HEK293 (cell line): ENCODE measurements at regions not wholly inside any gene's neighbourhood (a gene's known extent, or its start where the extent isn't known, plus 50 kb on each side); places are given as distances from the start of the nearest gene placed in this dataset.
"Not testable (repeated sequence)": the region's sequence is repeated elsewhere in the genome, so short reads cannot be mapped to it uniquely, and the experiment has no call there.

Experiments used
- CTCF ChIA-PET: fragments of 350-600 bp; formaldehyde crosslinking; extraction: SDS; loops from one replicate; lab custom pipeline; 2021; ENCODE audit warnings: antibody characterized with exemption; lab: Yijun Ruan, JAX
- POLR2A ChIA-PET: fragments of 300-600 bp; formaldehyde crosslinking; extraction: SDS; loops from one replicate; lab custom pipeline; 2020; ENCODE audit warnings: antibody characterized with exemption, inconsistent platforms; lab: Yijun Ruan, JAX
- H3K27ac ChIP-seq: fragments of 200-500 bp; sonication (Bioruptor generic); 2 replicates; pipeline ENCODE4 v1.5.1; 2014; ENCODE audit warnings: low read depth, low read length, control low read depth, inconsistent platforms; ENCODE audit errors: extremely low read depth
- H3K36me3 ChIP-seq, 2 experiments: fragments of 200-500 bp in 1 of 2; sonication (Bioruptor generic) in 1 of 2; 1 replicate in 1 of 2; 2 replicates in 1 of 2; pipeline ENCODE4 v1.5.1; 2014 to 2017; ENCODE audit warnings: inconsistent platforms in 2 of 2, low read length in 2 of 2; ENCODE audit not compliant: control insufficient read depth in 2 of 2, insufficient read depth in 1 of 2
- H3K4me1 ChIP-seq: fragments of 200-500 bp; sonication (Bioruptor generic); 2 replicates; pipeline ENCODE4 v1.5.1; 2014; ENCODE audit warnings: mild to moderate bottlenecking, low read length, inconsistent platforms; ENCODE audit not compliant: control insufficient read depth, insufficient read depth
- H3K4me3 ChIP-seq: 2 replicates; pipeline ENCODE4 v1.5.1; 2011; ENCODE audit warnings: low read depth, mild to moderate bottlenecking, control low read depth, low read length, moderate library complexity
- H3K9me3 ChIP-seq: fragments of 200-500 bp; sonication (Bioruptor generic); 2 replicates; pipeline ENCODE4 v1.5.1; 2014; ENCODE audit warnings: low read depth, low read length, inconsistent platforms; ENCODE audit not compliant: control insufficient read depth, insufficient read depth
- KLF8 ChIP-seq: fragments of 450-650 bp; formaldehyde crosslinking; IDR thresholded peaks from 2 replicates; pipeline ENCODE4 v1.5.1; 2016; ENCODE audit warnings: missing biosample characterization, missing genetic modification characterization
- MEIS1 ChIP-seq: sonication (generic); formaldehyde crosslinking; IDR thresholded peaks from 2 replicates; pipeline ENCODE4 v1.8.1; 2022; ENCODE audit warnings: missing genetic modification reagents, mild to moderate bottlenecking, borderline replicate concordance
- MYNN ChIP-seq: fragments of 450-650 bp; formaldehyde crosslinking; IDR thresholded peaks from 2 replicates; pipeline ENCODE4 v1.5.1; 2016; ENCODE audit warnings: missing biosample characterization, missing genetic modification characterization, borderline replicate concordance
- SETDB1 ChIP-seq: IDR thresholded peaks from one replicate; pipeline ENCODE4 v1.6.1; 2017; ENCODE audit warnings: mild to moderate bottlenecking, low read length, moderate library complexity, mixed read lengths; ENCODE audit not compliant: insufficient read length
- TRIM28 ChIP-seq: IDR thresholded peaks from 2 replicates; pipeline ENCODE4 v1.6.1; 2011; ENCODE audit warnings: low read length, control low read depth, borderline replicate concordance
- ZNF138 ChIP-seq: fragments of 450-650 bp; formaldehyde crosslinking; IDR thresholded peaks from 2 replicates; pipeline ENCODE4 v1.5.1; 2016; ENCODE audit warnings: missing biosample characterization, missing genetic modification characterization, borderline replicate concordance
- ZNF169 ChIP-seq: fragments of 450-650 bp; formaldehyde crosslinking; IDR thresholded peaks from 2 replicates; pipeline ENCODE4 v1.5.1; 2016; ENCODE audit warnings: missing biosample characterization, missing genetic modification characterization
- ZNF19 ChIP-seq: fragments of 450-650 bp; formaldehyde crosslinking; IDR thresholded peaks from 2 replicates; pipeline ENCODE4; 2016; ENCODE audit warnings: missing biosample characterization, missing genetic modification characterization, low read depth
- ZNF221 ChIP-seq: fragments of 450-650 bp; formaldehyde crosslinking; IDR thresholded peaks from 2 replicates; pipeline ENCODE4 v1.5.1; 2017; ENCODE audit warnings: missing biosample characterization, missing genetic modification characterization, borderline replicate concordance
- ZNF223 ChIP-seq: fragments of 450-650 bp; formaldehyde crosslinking; IDR thresholded peaks from 2 replicates; pipeline ENCODE4 v1.5.1; 2016; ENCODE audit warnings: missing biosample characterization, missing genetic modification characterization
- ZNF335 ChIP-seq: fragments of 450-650 bp; formaldehyde crosslinking; conservative IDR thresholded peaks from 2 replicates; pipeline ENCODE4 v1.5.1; 2016; ENCODE audit warnings: missing biosample characterization, missing genetic modification characterization
- ZNF416 ChIP-seq: fragments of 450-650 bp; formaldehyde crosslinking; IDR thresholded peaks from 2 replicates; pipeline ENCODE4 v1.5.1; 2016; ENCODE audit warnings: missing biosample characterization, missing genetic modification characterization
- ZNF501 ChIP-seq: fragments of 450-650 bp; formaldehyde crosslinking; IDR thresholded peaks from 2 replicates; pipeline ENCODE4 v1.5.1; 2016; ENCODE audit warnings: missing biosample characterization, missing genetic modification characterization
- ZNF585B ChIP-seq: fragments of 450-650 bp; formaldehyde crosslinking; IDR thresholded peaks from 2 replicates; pipeline ENCODE4 v1.5.1; 2016; ENCODE audit warnings: missing biosample characterization, missing genetic modification characterization
- ZNF777 ChIP-seq: fragments of 450-650 bp; formaldehyde crosslinking; IDR thresholded peaks from 2 replicates; pipeline ENCODE4 v1.5.1; 2017; ENCODE audit warnings: missing biosample characterization, missing genetic modification characterization, borderline replicate concordance
- ZNF837 ChIP-seq: fragments of 450-650 bp; formaldehyde crosslinking; IDR thresholded peaks from 2 replicates; pipeline ENCODE4 v1.5.1; 2016; ENCODE audit warnings: missing biosample characterization, missing genetic modification characterization
- ZSCAN30 ChIP-seq: fragments of 450-650 bp; IDR thresholded peaks from 2 replicates; pipeline ENCODE4 v1.5.1; 2018; ENCODE audit warnings: missing biosample characterization, mild to moderate bottlenecking, missing genetic modification characterization, moderate library complexity
- TF ChIP-seq, protein P1 (sequence below): fragments of 450-650 bp; IDR thresholded peaks from 2 replicates; pipeline ENCODE4 v1.5.1; 2018; ENCODE audit warnings: missing biosample characterization, missing genetic modification characterization
- TF ChIP-seq, protein P2 (sequence below): fragments of 450-650 bp; formaldehyde crosslinking; IDR thresholded peaks from 2 replicates; pipeline ENCODE4 v1.5.1; 2017; ENCODE audit warnings: missing biosample characterization, mild to moderate bottlenecking, missing genetic modification characterization, moderate library complexity
- TF ChIP-seq, protein P3 (sequence below): fragments of 450-650 bp; formaldehyde crosslinking; IDR thresholded peaks from 2 replicates; pipeline ENCODE4 v1.5.1; 2016; ENCODE audit warnings: missing biosample characterization, missing genetic modification characterization

DNA sequence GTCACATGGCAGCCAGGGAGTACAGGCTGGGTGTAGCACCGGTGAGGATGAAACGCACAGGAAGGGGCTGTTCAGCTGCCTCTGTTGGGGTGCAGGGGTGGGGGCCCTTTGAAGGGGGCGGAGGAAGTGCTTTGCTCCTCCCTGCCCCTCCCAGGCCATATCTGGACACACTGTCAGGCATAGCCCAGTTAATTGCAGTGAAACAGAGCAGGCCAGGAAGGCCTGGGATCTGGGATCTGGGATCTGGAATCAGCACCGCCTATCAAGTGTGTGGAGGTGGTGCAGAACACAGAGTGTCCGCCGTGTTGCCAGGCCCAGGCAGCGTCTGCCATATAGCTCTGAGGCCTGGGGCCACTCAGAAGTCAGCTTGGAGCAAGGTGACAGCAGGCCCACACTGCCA is 85.5 kb upstream of the EPCAM start:
- Histone ChIP-seq H3K4me3 (no peak overlapping the region), H3K4me1 (peaks cover 3% of the 10 kb centered on the region; the same call in 1 of the 2 replicates), H3K36me3 (no peaks in the 10 kb centered on the region), H3K9me3 (no peaks in the 10 kb centered on the region), H3K27ac (no peak overlapping the region)
- CTCF ChIA-PET, result interaction anchor here (0.9 to 1.6 kb wide), 3 partner anchors 10 to 288 kb away, joined by 3 to 4 read pairs (median 3); no protein-coding TSS in a partner anchor
- no peak for TF ChIP-seq ZNF19
- POLR2A ChIA-PET, result interaction anchor here (0.6 kb wide), 1 partner anchor 50 kb away, joined by 3 read pairs; no protein-coding TSS in a partner anchor

DNA sequence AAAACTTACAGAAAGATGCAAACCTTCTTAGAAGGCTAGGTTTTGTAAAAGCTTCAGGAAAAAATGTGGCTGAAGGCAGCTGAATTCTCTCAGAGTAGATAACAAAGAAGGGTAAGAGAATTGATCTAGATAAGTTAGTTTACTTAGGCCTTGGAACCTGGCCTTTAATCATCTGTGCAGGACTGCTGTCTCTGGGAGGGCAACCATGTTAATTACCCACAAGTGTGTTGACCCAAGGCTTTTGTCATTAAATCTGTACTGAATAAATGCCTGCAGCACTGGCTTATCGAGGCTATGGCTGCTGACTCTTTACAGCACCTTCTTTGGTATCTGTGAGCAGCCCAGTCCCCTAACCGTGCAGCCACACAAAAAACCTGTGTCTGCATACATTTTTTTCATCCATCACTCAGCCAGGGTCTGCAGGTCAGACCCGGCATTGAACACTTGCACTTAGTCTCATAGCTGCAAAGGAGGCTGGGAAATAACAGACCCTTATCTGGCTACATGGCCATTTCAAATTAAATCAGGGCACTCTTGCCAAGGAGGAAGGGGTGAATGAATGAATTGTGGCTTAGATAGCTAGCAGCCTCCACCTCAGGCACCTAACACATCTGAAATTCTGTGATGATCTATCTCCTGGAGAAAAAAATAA is 86.4 kb upstream of the EPCAM start:
- H3K4me3 ChIP-seq, result no peak overlapping the region
- CTCF ChIA-PET, result interaction anchor here (0.6 to 1.6 kb wide), 5 partner anchors 9 to 287 kb away, joined by 3 to 4 read pairs (median 3); no protein-coding TSS in a partner anchor
- no peak overlapping the region for H3K27ac ChIP-seq
- TF ChIP-seq MYNN, result no peak
- TF ChIP-seq TRIM28, result peak; percentile 90; the same call in 1 of the 2 replicates
- TF ChIP-seq SETDB1, result peak; percentile 71
- TF ChIP-seq ZNF585B (tag by site-specific recombination), result no peak
- TF ChIP-seq, all 188 proteins: peak for 2
- Histone ChIP-seq H3K36me3 (no peaks in the 10 kb centered on the region), H3K4me1 (peaks cover under 1% of the 10 kb centered on the region; the same call in 1 of the 2 replicates), H3K9me3 (no peaks in the 10 kb centered on the region)
- POLR2A ChIA-PET, result interaction anchor here (0.6 to 0.8 kb wide), 2 partner anchors 31 to 37 kb away, joined by 3 to 4 read pairs; no protein-coding TSS in a partner anchor

DNA sequence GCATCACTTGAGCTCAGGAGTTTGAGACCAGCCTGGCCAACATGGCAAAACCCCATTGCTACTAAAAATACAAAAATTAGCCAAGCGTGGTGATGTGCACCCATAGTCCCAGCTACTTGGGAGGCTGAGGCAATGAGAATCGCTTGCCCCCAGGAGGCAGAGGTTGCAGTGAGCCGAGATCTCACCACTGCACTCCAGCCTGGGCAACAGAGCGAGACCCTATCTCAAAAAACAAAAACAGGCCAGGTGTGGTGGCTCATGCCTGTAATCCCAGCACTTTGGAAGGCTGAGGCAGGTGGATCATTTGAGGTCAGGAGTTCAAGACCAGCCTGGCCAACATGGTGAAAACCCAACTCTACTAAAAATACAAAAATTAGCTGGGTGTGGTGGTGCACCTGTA is 89.6 kb upstream of the EPCAM start:
- H3K27ac ChIP-seq, H3K9me3 ChIP-seq, H3K4me1 ChIP-seq, H3K4me3 ChIP-seq, POLR2A ChIA-PET, H3K36me3 ChIP-seq: not testable (repeated sequence)
- CTCF ChIA-PET, result interaction anchor here (0.9 to 1.2 kb wide), 3 partner anchors 10 to 44 kb away, joined by 3 read pairs; no protein-coding TSS in a partner anchor

DNA sequence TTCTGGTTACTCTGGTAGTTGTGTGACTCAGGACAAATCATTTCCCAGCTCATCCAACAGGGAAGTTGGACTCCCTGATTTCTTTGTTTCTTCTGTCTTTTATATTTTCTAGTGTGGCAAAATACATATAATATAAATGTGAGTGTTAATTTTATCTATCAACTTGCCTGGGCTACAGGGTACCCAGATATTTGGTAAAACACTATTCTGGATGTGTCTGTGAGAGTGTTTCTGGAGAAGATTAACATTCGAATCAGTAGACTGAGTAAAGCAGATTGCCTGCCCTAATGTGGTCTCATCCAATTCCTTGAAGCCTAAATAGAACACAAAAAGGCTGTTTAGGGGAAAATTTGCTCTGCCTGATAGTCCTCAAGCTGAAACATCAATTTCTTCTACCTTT is 91.1 kb upstream of the EPCAM start:
- Histone ChIP-seq H3K36me3 (no peaks in the 10 kb centered on the region), H3K4me1 (no peaks in the 10 kb centered on the region), H3K4me3 (no peak overlapping the region), H3K27ac (no peak overlapping the region), H3K9me3 (no peaks in the 10 kb centered on the region)
- TF ChIP-seq ZNF169 (tag by site-specific recombination) (no peak), ZNF416 (tag by site-specific recombination) (peak; percentile 93)
- ChIA-PET POLR2A (no interaction called here), CTCF (interaction anchor here (0.9 to 1.0 kb wide), 2 partner anchors 13 to 288 kb away, joined by 3 to 5 read pairs; no protein-coding TSS in a partner anchor)

DNA sequence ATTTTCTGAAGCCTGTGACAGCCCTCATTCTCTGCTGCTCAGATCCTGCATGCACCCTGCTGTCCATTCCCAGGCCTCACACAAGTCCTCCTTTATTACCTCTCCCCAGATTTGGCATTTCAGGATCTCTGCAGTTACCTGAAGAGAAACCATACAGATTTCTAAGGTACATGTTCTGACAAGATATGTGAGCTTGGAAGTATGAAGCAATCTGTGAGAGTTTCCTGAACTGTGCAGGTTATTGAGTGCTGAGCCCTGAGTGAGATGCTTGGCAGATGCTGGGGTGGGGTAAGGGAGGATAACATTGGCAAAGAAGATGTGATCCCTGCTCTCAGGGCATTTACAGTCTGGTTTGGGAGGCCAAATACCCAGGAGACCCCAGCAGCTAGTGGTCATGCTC is 91.9 kb upstream of the EPCAM start:
- Histone ChIP-seq H3K27ac (no peak overlapping the region), H3K9me3 (no peaks in the 10 kb centered on the region), H3K36me3 (no peaks in the 10 kb centered on the region), H3K4me1 (no peaks in the 10 kb centered on the region; the same call in 1 of the 2 replicates), H3K4me3 (no peak overlapping the region)
- TF ChIP-seq MEIS1 (CRISPR knock-in tag), result no peak
- no peak for TF ChIP-seq ZNF335
- TF ChIP-seq ZNF138 (tag by site-specific recombination), result no peak
- TF ChIP-seq ZNF777 (tag by site-specific recombination), result no peak
- no peak for TF ChIP-seq KLF8 (tag by site-specific recombination)
- no peak for TF ChIP-seq ZNF837 (tag by site-specific recombination)
- no peak for TF ChIP-seq ZNF501 (tag by site-specific recombination)
- TF ChIP-seq ZNF221 (tag by site-specific recombination), result no peak
- no peak for TF ChIP-seq ZSCAN30 (tag by site-specific recombination)
- no peak for TF ChIP-seq ZNF223 (tag by site-specific recombination)
- TF ChIP-seq, protein P1, sequence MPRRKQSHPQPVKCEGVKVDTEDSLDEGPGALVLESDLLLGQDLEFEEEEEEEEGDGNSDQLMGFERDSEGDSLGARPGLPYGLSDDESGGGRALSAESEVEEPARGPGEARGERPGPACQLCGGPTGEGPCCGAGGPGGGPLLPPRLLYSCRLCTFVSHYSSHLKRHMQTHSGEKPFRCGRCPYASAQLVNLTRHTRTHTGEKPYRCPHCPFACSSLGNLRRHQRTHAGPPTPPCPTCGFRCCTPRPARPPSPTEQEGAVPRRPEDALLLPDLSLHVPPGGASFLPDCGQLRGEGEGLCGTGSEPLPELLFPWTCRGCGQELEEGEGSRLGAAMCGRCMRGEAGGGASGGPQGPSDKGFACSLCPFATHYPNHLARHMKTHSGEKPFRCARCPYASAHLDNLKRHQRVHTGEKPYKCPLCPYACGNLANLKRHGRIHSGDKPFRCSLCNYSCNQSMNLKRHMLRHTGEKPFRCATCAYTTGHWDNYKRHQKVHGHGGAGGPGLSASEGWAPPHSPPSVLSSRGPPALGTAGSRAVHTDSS (tag by site-specific recombination), result no peak
- TF ChIP-seq, protein P2, sequence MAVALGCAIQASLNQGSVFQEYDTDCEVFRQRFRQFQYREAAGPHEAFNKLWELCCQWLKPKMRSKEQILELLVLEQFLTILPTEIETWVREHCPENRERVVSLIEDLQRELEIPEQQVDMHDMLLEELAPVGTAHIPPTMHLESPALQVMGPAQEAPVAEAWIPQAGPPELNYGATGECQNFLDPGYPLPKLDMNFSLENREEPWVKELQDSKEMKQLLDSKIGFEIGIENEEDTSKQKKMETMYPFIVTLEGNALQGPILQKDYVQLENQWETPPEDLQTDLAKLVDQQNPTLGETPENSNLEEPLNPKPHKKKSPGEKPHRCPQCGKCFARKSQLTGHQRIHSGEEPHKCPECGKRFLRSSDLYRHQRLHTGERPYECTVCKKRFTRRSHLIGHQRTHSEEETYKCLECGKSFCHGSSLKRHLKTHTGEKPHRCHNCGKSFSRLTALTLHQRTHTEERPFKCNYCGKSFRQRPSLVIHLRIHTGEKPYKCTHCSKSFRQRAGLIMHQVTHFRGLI (tag by site-specific recombination), result no peak
- TF ChIP-seq, protein P3, sequence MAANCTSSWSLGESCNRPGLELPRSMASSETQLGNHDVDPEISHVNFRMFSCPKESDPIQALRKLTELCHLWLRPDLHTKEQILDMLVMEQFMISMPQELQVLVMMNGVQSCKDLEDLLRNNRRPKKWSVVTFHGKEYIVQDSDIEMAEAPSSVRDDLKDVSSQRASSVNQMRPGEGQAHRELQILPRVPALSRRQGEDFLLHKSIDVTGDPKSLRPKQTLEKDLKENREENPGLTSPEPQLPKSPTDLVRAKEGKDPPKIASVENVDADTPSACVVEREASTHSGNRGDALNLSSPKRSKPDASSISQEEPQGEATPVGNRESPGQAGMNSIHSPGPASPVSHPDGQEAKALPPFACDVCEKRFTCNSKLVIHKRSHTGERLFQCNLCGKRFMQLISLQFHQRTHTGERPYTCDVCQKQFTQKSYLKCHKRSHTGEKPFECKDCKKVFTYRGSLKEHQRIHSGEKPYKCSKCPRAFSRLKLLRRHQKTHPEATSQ, result no peak
- CTCF ChIA-PET, result interaction anchor here (0.7 to 1.1 kb wide), 3 partner anchors 46 to 288 kb away, joined by 3 to 5 read pairs (median 4); no protein-coding TSS in a partner anchor
- POLR2A ChIA-PET, result no interaction called here
